Upper lobe of left lung (tissue), 4 donors: ENCODE measurements at regions not wholly inside any gene's neighbourhood (a gene's known extent, or its start where the extent isn't known, plus 50 kb on each side); places are given as distances from the start of the nearest gene placed in this dataset.

Experiments
- POLR2A ChIP-seq, 4 donors: fragments of 450-650 bp; IDR thresholded peaks; one replicate each; pipeline ENCODE4 v1.5.1; 2016 to 2017; ENCODE audit warnings: antibody characterized with exemption in 4 of 4, mild to moderate bottlenecking in 2 of 4
- POLR2AphosphoS5 ChIP-seq, 2 donors: sonication (generic); formaldehyde crosslinking; IDR thresholded peaks; one replicate each; pipeline ENCODE4 v1.5.1; 2017; ENCODE audit warnings: antibody characterized with exemption in 2 of 2
- TF ChIP-seq, protein P1 (sequence below), 6 experiments: fragments of 450-650 bp in 4 of 6; fragments of 200-600 bp in 2 of 6; sonication (generic) in 2 of 6; IDR thresholded peaks; one replicate each; pipeline ENCODE4 v1.5.1; 2016 to 2019; ENCODE audit warnings: antibody characterized with exemption in 6 of 6

DNA sequence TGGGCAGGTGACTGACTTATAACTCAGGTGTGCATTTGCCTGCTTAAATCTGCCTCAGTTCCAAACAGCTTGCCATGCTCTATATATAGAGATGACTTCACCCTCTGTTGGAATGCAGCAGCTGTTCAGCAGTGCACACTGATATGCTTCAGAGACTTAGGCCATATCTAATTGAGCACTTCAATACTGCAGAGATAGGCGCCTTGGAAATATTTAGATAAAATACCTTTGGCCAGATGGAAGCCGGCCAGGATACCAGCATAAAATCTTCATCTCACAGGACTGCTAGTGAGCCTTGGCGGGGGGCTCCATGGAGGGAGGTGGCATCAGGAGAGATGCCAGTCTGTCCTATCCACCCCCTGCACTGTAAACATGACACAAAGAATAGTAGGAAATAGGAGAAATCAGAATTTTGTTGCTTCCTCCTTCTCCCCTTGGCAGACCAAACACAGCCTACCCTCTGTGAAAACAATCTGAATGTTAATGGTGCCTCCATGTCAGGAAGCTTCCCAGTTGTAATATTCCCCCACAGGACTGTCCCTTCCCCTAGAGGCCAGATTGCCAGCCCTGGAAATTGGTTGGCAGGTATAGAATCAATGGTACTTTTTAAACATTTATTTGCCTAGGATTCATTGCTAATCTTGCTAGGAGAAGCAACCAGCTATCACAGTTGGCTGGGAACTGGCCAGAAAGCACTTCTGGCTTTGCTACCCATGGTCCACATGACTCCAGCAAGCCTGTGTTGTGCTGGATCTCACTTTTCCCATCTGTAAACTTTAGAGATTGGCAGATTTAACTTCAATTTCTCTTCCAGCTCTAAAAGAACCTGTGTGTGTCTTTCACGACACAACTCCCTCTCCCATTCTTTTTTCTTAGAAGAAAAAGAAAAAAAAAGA, 215.5 kb upstream of the KCNMB2 start:
- TF ChIP-seq POLR2AphosphoS5 (IDR thresholded peaks at IDR 0.05) (no peak), POLR2A (IDR thresholded peaks at IDR 0.05) (no peak)
- TF ChIP-seq, protein P1, sequence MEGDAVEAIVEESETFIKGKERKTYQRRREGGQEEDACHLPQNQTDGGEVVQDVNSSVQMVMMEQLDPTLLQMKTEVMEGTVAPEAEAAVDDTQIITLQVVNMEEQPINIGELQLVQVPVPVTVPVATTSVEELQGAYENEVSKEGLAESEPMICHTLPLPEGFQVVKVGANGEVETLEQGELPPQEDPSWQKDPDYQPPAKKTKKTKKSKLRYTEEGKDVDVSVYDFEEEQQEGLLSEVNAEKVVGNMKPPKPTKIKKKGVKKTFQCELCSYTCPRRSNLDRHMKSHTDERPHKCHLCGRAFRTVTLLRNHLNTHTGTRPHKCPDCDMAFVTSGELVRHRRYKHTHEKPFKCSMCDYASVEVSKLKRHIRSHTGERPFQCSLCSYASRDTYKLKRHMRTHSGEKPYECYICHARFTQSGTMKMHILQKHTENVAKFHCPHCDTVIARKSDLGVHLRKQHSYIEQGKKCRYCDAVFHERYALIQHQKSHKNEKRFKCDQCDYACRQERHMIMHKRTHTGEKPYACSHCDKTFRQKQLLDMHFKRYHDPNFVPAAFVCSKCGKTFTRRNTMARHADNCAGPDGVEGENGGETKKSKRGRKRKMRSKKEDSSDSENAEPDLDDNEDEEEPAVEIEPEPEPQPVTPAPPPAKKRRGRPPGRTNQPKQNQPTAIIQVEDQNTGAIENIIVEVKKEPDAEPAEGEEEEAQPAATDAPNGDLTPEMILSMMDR (IDR thresholded peaks at IDR 0.05), result no peak
